EL (cell line): ENCODE measurements at regions not wholly inside any gene's neighbourhood (a gene's known extent, or its start where the extent isn't known, plus 50 kb on each side); places are given as distances from the start of the nearest gene placed in this dataset.

Experiments used
- DNase-seq: peaks from one replicate; pipeline ENCODE4 v3.0.0-alpha.2; 2016

DNA sequence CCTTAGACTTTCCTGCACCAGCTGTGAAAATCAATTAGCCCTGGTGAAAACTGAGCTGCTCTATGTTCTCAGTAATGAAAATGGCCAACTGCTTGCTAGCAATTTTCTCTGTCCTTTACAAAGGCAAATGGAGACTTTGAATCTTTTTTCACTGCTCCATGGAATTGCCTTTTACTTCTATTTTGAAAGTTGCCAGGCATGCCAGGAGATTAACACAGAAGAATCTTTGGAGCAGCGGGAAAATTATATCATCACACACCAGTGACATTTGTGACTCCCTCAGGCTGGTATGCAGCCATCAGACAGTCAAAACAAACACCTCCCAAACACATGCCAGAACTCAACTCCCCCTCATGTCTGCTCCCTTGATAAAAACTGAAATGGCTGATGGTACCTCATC lies 872.0 kb upstream of the FLRT2 start:
- no peak for DNase-seq

DNA sequence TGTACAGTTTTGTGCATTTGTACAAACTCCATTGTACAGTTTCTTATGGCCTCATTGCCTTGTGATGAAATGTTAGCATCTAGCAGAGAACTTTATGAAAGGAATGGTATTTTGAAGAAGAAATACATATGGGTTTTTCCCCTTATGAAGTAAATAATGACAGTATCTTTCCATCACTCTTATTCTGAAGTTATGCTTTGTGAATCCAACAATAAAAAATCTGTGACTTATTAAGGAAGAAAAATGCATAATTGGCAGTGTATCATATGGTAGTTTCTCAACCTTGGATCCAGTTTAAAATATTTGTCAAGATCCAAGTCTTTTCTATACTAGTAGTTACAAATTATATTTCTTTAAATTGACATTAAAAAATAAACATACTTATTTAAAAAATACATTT lies 859.1 kb upstream of the FLRT2 start:
- no peak for DNase-seq

DNA sequence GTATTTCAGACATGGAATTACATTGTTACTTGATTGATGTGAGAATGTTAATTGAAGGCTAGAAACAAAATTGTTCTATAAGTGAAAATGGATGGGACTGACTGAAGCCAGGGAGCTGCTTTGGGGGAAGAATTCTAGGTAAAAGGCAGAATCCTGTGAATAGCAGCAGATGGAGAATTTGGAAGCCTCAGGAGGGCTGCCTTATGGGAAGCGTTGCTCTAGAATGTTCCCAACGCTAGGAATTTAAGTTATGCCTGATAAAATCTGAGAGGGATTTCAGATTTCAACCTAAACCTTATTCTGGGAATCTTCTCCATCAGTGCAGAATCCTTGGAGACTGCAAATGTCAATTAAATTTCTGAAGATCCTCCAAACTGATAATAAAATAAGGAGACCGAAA lies 858.2 kb upstream of the FLRT2 start:
- DNase-seq = no peak

DNA sequence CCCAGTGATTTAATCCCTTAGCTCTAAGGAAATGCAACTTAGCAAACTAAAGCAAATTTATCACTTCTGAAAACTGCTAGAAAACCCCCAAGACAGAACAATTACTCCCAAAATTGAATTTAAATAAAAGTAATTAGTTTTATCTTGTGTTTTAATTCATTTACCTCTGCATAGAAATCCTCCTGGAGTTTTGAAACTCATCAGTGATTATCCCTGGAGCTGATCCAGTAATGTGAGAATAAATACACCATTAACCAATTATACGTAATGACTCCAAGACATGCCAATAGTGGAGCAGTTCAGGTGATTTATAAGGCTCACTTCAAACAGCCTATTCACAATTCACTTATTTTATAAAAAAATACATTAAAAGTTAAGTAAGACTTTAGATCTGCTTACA lies 855.3 kb upstream of the FLRT2 start:
- DNase-seq = no peak

DNA sequence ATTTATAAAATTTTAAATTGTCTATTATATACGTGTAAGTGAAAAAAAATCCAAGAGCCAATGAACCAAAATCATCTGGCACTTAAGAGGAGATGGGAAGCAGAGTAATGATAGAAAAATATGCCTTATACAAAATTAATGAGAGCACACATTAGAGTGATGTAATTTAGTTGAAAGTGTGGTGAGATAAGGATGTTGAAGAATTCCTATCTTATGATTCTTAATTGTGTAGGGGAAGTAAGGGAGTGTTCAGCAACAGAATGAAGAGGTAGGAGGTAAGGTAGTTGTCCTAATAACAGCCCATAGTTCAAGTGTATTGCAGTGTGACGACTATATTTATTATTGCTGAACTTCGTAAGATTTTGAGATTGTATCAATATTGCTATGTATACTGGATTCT lies 843.4 kb upstream of the FLRT2 start:
- no peak for DNase-seq

DNA sequence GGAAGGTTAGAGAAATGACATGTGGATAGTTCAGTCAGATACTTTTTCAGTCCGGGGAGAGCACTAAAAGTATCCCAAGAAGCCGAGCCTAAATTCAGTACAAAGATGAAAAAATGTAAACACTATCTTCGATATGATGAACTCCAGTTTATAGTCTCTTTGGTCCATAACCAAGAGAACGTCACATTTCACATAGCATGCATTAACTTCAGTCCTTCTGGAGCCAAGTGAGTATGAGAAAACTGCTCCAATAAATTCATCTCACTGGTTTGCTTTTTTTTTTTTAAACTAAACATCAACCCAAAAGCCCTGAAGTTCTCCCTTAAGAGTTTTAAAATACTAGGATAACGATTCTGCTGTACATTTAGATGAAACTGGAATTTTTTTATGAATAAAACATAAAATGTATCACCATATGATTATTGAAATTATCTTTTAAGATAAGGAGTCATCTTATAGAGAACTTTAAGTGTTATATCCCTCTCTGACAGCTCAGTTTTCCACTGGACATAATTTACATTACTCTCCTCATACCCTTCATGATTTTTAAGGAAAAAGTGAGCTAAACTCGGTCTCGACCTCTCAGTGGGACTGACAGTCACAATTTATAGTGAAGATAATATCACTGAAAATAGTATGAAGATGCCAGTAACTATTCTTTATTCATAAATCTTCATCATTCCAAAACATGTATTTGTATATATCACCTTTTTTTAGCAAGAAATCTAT lies 841.5 kb upstream of the FLRT2 start:
- DNase-seq = no peak

DNA sequence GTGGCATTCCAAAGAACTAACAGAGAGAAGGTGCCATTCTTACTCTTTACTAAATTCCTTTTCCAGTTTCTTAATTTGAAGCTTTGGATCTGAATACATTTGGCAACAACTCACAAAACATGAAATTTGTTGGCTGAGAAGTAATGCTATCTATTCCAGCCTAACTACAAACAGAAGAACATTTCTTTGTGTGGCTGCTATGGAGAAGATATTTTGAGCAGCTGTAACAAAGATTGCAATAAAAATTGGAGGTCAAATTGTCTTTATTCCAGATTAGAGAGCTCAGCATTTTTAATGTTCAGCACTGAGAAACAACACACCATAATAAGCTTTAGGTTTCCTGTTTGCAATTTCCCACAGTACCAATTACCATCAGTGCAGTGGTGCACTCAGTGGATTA lies 835.8 kb upstream of the FLRT2 start:
- no peak for DNase-seq

DNA sequence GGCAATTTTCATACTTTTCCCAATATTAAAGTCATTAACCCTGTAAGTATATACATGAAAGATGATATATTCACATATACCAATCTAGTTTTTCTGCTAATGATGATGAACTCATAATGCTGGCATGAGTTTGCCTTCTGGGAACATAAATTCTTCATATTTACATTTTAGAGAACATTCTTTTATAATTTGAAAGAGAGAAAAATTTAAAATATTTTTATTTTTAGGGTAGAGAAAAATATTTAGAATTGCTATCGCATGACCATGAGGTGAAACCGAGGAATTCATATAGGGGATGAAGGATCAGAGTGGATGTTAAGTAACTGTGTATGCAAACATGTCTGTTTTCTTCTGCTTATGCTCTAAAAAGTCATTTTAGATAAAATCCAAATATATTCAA lies 825.3 kb upstream of the FLRT2 start:
- DNase-seq = peak; percentile 1

DNA sequence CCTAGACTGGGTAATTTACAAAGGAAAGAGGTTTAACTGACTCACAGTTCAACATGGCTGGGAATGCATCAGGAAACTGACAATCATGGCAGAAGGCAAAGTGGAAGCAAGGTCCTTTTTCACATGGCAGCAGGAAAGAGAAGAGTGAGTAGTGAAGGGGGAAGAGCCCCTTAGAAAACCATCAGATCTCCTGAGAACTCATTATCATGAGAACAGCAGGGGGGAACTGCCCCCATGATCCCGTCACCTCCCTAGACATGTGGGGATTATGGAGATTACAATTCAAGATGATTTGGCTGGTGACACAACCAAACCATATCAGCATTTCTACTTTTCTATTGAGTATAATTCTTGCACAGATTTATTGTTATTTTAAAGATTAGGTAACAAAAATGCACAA lies 822.1 kb upstream of the FLRT2 start:
- DNase-seq = no peak

DNA sequence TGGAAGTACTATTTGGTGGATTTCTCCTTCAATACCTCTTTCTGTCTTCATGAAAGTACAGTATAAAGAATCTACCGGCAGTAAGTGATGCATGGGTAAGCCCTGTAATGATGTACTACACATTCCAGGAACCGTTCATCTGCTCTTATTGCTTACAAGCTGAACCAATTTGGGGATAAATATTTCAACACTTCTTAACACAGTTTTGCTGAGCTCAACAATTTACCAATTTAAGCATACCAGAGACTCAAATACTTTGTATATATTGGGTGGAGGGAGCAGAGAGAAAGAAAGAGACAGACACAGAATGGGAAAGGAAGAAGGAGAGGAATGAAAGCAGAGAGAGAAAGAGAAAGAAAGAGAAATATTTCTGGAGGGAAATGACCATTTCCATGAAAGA lies 821.1 kb upstream of the FLRT2 start:
- no peak for DNase-seq

DNA sequence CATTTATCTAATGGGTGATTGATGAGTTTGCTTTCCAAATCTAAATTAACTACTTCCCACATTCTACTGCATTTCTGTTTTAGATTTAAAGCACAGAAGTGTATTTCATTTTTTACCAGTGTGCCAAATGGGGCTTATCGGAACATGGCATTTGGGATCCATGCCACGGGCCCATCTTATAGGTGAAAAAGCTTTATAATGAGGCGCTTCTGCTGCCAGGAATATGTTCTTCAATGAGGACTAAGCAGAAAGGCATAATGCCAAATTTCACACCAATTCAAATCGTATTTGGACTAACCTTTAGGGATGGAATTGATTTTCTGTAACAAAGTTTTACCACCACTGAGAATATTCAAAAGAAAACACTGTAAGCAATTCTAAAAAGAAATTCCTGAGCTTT lies 803.5 kb upstream of the FLRT2 start:
- DNase-seq = no peak

DNA sequence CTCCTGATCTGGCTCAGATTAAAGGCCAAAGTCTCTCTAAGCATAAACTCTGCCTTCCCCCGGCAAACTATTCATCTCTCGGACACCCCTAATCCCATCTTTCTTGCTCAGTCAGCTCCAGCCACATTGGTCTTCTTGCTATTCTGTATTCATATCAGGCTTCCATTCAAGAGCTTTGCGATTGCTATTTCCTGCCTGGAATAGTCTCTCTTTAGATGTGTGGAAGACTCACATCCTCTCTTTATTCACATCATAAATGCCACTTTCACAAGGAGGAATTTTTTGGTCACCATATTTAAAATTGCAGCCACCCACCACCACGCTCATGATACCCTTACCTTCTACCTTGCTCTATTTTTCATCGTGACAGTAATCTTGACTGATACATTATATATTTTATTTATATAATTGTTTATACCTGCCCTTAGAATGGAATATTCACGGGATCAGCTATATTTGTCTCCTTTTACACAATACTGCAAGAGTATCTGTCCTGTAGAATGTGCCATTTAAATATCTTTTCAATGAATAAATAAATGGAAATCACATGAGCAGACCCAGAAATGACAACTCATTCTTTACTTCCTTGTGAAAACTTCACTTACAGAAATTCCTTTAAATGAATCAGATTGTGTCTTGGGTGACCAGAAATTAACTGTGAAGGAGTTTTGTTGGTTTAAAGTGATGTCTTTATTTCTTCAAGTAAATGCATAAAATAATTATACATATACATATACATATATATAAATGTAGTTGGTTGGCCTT lies 780.6 kb upstream of the FLRT2 start:
- no peak for DNase-seq

DNA sequence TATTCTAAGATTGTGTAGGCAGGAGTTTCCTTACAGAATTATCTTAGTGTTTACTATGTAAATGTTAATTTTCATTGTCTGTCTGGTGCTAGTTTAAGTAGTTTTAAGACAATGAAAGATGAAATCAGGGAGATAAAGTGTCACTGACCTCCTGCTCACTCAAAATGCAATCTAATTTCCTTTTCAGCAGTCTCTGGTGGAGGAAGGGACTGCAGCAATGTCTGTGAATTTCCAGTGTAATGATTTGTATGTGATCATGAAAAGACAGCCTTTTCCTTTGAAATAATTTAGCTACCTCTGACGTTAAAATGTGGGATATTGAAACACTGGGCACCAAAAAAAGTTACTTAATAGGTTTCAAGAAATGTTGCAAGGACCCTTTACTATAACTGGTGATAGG lies 779.7 kb upstream of the FLRT2 start:
- no peak for DNase-seq

DNA sequence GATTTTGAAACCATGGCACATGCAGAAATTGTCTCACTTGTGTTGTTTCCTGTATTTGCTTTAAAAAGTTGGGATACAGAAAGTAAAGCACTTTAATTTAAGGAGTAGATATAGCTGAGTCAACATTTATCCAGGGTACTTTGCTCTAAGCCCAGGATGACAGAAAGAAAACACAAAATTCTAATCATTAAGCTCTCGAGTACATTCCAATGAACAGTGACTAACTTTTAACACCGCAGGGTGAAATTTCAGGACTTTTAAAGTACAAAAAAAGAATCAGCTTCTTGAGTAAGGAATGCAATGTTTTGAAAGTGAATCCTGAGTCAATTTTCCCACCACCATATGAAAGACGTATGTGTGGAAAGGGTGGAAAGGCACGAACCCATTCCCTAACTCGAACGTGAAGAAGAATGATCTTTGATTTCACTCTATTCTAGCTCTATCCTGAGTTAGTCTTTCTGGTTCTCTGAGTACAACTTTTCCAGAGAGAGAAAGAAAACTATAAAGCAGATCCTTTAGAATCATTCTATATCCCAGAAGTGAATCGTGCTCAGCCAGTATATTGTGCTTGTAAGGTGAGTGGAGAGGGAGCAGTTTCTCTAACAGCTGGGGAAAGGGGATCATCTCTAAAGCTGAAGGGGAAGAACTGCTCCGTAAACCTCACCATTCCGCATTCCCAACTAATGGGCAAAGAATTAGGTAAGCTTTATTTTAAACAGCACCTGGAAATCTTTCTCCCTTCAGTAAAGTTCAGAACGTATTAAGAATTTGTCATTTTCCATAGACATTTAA lies 779.0 kb upstream of the FLRT2 start:
- peak; percentile 1 for DNase-seq

DNA sequence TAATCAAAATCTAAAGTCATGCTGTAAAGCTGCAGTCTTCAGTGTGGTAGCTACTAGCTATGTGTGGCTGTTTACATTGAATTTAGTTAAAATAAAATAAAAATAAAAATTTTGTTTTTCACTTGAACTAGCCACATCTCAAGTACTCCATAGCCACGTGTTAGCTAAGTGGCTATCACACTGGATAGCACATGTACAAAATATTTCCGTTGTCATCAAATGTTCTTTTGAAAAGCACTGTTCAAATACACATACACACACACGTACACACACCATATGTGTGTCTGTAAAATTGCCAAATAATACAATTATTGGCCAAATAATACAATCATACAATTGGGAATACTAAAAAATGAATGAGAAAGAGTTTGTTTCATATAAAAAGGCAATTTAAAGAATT lies 778.2 kb upstream of the FLRT2 start:
- DNase-seq = no peak

DNA sequence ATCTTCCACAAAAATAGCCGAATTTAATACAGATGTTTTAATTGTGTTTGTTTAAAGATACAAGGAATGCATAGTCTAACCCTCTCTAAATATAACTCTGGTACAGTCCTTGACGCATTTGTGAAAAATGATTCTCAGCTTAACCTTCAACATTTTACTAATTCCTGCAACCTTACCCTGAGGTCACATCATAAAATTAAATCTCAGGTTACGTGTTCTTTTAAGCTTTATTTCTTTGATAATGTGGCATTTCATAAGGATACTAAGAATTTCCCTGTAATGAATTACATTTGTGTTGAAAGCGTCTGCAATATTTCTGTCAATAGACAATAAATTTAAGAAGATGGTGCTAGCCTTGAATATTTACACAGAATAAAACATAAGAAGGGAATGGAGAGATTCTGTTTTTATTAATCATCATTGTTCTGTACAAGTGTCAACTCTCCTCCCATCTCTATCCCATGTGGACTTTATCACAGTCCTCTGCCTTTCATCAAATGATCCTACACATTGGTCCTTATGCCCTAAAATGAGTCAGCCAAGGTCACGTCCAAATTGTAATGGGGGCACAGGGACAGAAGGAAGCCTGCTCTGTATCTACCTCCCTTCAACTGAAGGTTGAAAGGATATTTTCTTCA lies 769.3 kb upstream of the FLRT2 start:
- DNase-seq = no peak

DNA sequence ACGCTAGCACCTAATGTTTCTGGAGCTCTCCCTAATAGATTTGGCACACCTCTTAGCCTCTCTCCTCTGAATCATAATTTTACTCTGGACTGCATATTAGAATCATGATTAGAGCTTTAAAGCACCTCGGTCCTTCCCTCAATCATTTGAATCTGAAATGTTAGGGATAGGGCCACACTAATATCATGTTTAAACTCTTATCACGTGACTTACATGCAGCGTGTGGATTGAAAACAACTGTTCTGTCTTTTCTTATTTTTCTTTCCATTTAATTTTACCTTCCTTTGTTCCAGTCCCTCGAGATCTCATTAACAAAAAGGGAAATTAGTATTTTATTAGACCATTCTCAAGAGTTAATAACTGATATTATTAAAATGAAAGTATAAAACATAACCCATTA lies 762.5 kb upstream of the FLRT2 start:
- no peak for DNase-seq

DNA sequence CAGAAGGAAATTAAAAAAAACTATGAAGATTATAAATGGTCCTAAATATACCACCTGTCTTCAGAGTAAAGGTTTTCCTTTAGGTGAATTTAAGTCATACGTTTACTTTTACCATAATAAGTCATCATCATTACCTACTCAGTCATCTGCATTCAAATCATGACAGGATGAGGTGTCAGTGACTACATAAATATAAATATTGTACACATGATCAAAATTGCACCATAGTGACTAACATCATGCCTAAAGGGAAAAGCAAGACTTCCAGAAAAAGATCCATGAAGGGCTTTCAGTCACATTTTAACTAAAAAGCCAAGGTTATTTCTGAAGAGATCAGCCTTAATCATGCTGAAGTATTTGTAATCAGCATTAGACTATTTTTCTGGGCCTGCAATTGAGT lies 759.9 kb upstream of the FLRT2 start:
- no peak for DNase-seq

DNA sequence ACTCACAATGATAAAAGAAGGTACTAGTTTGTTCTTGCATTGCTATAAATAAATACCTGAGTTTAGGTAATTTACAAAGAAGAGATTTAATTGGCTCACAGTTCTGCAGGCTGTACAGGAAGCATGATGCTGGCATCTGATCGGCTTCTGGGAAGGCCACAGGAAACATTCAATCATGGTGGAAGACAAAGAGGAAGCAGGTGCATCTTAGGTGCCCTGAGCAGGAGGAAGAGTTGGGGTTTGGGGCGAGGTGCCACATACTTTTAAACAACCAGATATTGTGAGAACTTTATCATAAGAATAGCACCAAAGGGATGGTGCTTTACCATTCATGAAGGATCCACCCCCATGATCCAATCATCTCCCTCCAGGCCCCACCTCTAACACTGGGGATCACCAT lies 752.6 kb upstream of the FLRT2 start:
- DNase-seq = no peak

DNA sequence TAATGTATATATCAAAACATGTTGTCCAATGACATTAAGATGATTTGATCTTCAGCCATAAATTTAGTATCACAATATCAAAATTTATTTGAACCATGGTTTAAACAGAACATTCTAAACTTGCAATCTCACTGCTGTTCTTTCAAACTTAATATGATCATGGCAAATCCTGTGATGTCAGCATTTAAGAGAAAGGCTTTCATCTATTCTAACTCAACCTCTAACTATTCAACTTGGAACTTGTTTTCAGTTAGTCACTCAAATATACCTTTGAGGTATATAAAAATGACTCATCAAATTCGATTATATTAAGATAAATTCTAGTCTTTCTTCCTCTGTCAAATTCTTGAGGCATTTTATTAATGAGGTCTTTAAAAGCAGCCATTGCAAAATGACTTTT lies 747.0 kb upstream of the FLRT2 start:
- no peak for DNase-seq

DNA sequence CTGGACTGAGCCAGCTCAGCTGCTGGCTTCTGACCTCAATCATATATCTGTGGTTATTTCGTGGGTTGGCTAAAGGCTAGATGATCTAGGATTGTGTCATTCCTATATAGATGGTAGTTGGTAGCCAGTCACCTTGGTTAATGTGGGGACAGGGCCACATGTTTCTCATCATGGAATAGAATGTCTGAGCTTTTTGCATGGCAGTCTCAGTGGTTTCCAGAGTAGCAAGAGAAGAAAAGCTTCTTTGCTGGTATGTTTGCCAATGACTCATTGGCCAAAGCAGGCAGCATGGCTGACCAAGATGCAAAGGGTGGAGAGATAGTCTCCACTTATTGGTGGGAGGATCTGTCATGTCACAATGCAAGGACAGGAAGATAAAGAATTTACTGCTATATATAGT lies 746.4 kb upstream of the FLRT2 start:
- peak; percentile 2 for DNase-seq

DNA sequence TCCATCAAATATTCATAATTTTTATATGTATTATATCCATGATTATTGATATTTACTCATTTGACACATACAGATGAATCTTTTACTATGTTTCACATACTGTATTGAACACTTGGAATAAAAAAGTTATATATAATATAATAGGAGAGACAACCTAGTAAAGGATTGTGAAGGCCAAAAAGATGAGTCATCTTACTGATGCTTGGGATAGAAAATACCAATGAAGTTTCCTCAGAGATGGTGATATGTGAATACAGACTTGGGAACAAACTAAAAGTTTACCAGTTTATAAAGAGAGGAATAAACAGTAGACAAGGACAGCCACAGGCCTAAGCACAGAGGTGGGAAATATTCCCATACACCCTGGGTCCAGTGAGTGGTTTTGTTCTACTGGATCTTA lies 743.9 kb upstream of the FLRT2 start:
- no peak for DNase-seq

DNA sequence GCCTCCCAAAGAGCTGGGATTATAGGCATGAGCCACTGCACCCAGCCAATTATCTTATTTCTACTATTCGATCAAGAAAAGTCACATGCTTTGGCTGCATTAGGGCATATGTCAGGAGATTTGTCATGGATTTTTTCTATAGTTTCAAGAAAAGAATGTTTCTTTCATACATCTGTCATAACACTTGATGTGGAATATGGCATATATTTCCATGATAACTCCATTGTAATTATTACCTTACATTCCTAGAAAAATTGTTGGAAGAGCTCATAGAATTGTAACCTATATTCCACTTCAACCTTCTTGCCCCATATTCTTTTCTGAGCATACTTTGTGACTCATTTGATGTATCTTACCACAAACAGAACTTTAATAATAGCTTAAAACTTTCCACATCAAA lies 740.9 kb upstream of the FLRT2 start:
- no peak for DNase-seq
